ENCODE measurements at regions not wholly inside any gene's neighbourhood (a gene's known extent, or its start where the extent isn't known, plus 50 kb on each side); places are given as distances from the start of the nearest gene placed in this dataset.

DNA sequence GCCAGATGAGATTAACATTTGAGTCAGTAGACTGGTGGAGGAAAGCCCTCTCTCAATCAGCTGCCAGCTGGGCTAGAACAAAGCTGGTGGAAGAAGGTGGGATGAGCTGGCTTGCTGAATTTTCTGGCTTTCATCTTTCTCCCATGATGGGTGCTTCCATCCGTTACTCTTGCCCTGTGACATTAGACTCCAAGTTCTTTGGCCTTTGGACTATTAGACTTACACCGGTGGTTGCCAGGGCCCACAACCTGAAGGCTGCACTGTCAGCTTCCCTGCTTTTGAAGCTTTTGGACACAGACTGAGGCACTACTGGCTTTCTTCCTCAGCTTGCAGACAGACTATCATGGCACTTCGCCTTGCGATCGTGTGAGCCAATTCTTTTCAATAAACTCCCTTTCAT is 642.7 kb downstream of the TAF11L14 start:
- no peaks in the 10 kb centered on the region for H3K9me1 ChIP-seq (ENCODE audit: control insufficient read depth, extremely low read depth, insufficient read depth, low read length)
- dilution Hi-C loops (cut with MboI; ENCODE audit: extremely low pct_ligation_motif_present, low sequenced_read_pairs), result no loop called here
- FAIRE-seq, result no peak

DNA sequence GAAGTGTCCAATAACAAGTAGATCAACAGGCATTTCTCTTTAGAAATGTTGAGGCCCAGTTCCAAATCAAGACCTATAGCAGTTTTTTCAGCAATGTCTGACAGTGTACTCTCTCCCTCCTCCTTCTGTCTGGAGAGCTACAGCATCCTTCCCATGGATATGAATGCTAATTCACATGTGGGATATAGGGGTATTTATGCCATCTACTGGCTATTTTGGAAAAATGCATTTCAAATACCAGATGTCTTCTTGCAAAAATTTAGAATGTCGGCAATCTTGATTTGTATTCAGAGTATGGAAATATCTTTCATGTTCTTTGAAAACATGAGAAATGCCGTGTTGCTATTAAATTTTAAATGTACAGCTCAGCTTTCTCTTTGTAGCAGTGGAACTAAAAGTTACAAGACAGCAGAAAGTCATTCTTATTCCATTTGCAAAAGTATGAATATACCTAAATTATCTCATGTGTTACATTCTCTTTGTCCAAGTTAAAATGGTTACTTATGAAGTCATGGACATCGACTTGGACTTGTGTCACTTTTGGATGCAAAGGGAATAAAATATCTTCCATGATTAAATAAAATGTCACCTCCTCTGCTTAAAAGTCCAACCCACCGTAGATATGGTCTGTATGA is 647.8 kb downstream of the TAF11L14 start:
- FAIRE-seq (peak; percentile 74), DNase-seq (ENCODE audit: low read depth, low spot score) (peak; percentile 4)
- H3K36me3 ChIP-seq (ENCODE audit: control insufficient read depth in 2 of 2, extremely low read depth in 1 of 2, insufficient read depth in 2 of 2, low read length in 2 of 2), result no peaks in the 10 kb centered on the region
- H3K4me3 ChIP-seq (ENCODE audit: control insufficient read depth in 2 of 3, extremely low read depth in 1 of 3, insufficient read depth in 2 of 3, low read depth in 1 of 3, low read length in 3 of 3), result no peak overlapping the region
- H4K20me1 ChIP-seq (ENCODE audit: control insufficient read depth, extremely low read depth, insufficient read depth, low read length), result no peaks in the 10 kb centered on the region
- no peaks in the 10 kb centered on the region for H3K9me1 ChIP-seq (ENCODE audit: control insufficient read depth, extremely low read depth, insufficient read depth, low read length)
- H2AFZ ChIP-seq (ENCODE audit: control insufficient read depth, low read length), result no peak overlapping the region
- H3K4me2 ChIP-seq (ENCODE audit: control insufficient read depth, extremely low read depth, insufficient read depth, low read depth, low read length), result no peak overlapping the region
- no peaks in the 10 kb centered on the region for H3K9me3 ChIP-seq (ENCODE audit: control insufficient read depth, low read depth, low read length)
- no peaks in the 10 kb centered on the region for H3K4me1 ChIP-seq (ENCODE audit: control insufficient read depth, extremely low read depth, insufficient read depth, low read length)
- no peaks in the 10 kb centered on the region for H3K79me2 ChIP-seq (ENCODE audit: control insufficient read depth, insufficient read depth, low read length)
- TF ChIP-seq, protein P1, sequence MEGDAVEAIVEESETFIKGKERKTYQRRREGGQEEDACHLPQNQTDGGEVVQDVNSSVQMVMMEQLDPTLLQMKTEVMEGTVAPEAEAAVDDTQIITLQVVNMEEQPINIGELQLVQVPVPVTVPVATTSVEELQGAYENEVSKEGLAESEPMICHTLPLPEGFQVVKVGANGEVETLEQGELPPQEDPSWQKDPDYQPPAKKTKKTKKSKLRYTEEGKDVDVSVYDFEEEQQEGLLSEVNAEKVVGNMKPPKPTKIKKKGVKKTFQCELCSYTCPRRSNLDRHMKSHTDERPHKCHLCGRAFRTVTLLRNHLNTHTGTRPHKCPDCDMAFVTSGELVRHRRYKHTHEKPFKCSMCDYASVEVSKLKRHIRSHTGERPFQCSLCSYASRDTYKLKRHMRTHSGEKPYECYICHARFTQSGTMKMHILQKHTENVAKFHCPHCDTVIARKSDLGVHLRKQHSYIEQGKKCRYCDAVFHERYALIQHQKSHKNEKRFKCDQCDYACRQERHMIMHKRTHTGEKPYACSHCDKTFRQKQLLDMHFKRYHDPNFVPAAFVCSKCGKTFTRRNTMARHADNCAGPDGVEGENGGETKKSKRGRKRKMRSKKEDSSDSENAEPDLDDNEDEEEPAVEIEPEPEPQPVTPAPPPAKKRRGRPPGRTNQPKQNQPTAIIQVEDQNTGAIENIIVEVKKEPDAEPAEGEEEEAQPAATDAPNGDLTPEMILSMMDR (optimal IDR thresholded peaks at IDR 0.05 in 1 of 3, IDR thresholded peaks at IDR 0.05 in 1 of 3, conservative IDR thresholded peaks at IDR 0.05 in 1 of 3; ENCODE audit: extremely low read depth in 1 of 3, insufficient read depth in 2 of 3, low read length in 3 of 3), result peak in 2 of 3 experiments; percentile 37 to 63
- no peak for TF ChIP-seq EZH2 (IDR thresholded peaks at IDR 0.05; ENCODE audit: low read length)
- H3K27ac ChIP-seq (ENCODE audit: control insufficient read depth, insufficient read depth, low read length), result no peak overlapping the region
- no peak overlapping the region for H3K9ac ChIP-seq (ENCODE audit: control insufficient read depth, extremely low read depth, insufficient read depth, low read length)
- no peaks in the 10 kb centered on the region for H3K27me3 ChIP-seq (ENCODE audit: control insufficient read depth, extremely low read depth, insufficient read depth, low read length)
- dilution Hi-C loops (cut with MboI; ENCODE audit: extremely low pct_ligation_motif_present, low sequenced_read_pairs), result no loop called here

More for the DNA sequence above, 642.7 kb downstream of the TAF11L14 start:
- no peaks in the 10 kb centered on the region for H3K4me1 ChIP-seq (ENCODE audit: control insufficient read depth, extremely low read depth, insufficient read depth, low read length)
- H3K9ac ChIP-seq (ENCODE audit: control insufficient read depth, extremely low read depth, insufficient read depth, low read length), result no peak overlapping the region
- H4K20me1 ChIP-seq (ENCODE audit: control insufficient read depth, extremely low read depth, insufficient read depth, low read length), result no peaks in the 10 kb centered on the region
- no peaks in the 10 kb centered on the region for H3K36me3 ChIP-seq (ENCODE audit: control insufficient read depth in 2 of 2, extremely low read depth in 1 of 2, insufficient read depth in 2 of 2, low read length in 2 of 2)
- H3K27ac ChIP-seq (ENCODE audit: control insufficient read depth, insufficient read depth, low read length), result no peak overlapping the region
- H3K4me2 ChIP-seq (ENCODE audit: control insufficient read depth, extremely low read depth, insufficient read depth, low read depth, low read length), result no peak overlapping the region
- H3K9me3 ChIP-seq (ENCODE audit: control insufficient read depth, low read depth, low read length), result no peaks in the 10 kb centered on the region
- H3K4me3 ChIP-seq (ENCODE audit: control insufficient read depth in 2 of 3, extremely low read depth in 1 of 3, insufficient read depth in 2 of 3, low read depth in 1 of 3, low read length in 3 of 3), result no peak overlapping the region
- no peak for TF ChIP-seq EZH2 (IDR thresholded peaks at IDR 0.05; ENCODE audit: low read length)
- TF ChIP-seq, protein P1 (optimal IDR thresholded peaks at IDR 0.05 in 1 of 3, IDR thresholded peaks at IDR 0.05 in 1 of 3, conservative IDR thresholded peaks at IDR 0.05 in 1 of 3; ENCODE audit: extremely low read depth in 1 of 3, insufficient read depth in 2 of 3, low read length in 3 of 3), result no peak
- H3K79me2 ChIP-seq (ENCODE audit: control insufficient read depth, insufficient read depth, low read length), result no peaks in the 10 kb centered on the region
- no peak overlapping the region for H2AFZ ChIP-seq (ENCODE audit: control insufficient read depth, low read length)
- DNase-seq (ENCODE audit: low read depth, low spot score), result no peak
- no peaks in the 10 kb centered on the region for H3K27me3 ChIP-seq (ENCODE audit: control insufficient read depth, extremely low read depth, insufficient read depth, low read length)
